Upper lobe of right lung (tissue), 1 donor: ENCODE measurements at regions not wholly inside any gene's neighbourhood (a gene's known extent, or its start where the extent isn't known, plus 50 kb on each side); places are given as distances from the start of the nearest gene placed in this dataset.
"Not testable (repeated sequence)": the region's sequence is repeated elsewhere in the genome, so short reads cannot be mapped to it uniquely, and the experiment has no call there.

Source experiments
- ATAC-seq: fragments of 200-7000 bp; cut with Tn5 transposase; one replicate; pipeline ENCODE4 v1.9.1; 2020; ENCODE audit warnings: mild to moderate bottlenecking, moderate library complexity
- DNase-seq: peaks from one replicate; pipeline ENCODE4 v3.0.0-alpha.2; 2020
- H3K27ac ChIP-seq: fragments of 200-600 bp; one replicate; pipeline ENCODE4 v1.8.0; 2022
- H3K27me3 ChIP-seq: fragments of 200-600 bp; one replicate; pipeline ENCODE4 v1.8.0; 2022; ENCODE audit warnings: mild to moderate bottlenecking
- H3K36me3 ChIP-seq: fragments of 200-600 bp; one replicate; pipeline ENCODE4 v1.8.0; 2022
- H3K4me1 ChIP-seq: fragments of 200-600 bp; one replicate; pipeline ENCODE4 v1.8.0; 2022
- H3K4me3 ChIP-seq: fragments of 200-600 bp; one replicate; pipeline ENCODE4 v1.8.0; 2022; ENCODE audit warnings: mild to moderate bottlenecking
- H3K9me3 ChIP-seq: fragments of 200-600 bp; one replicate; pipeline ENCODE4 v1.8.0; 2022
- CTCF ChIP-seq: fragments of 200-600 bp; IDR thresholded peaks from one replicate; pipeline ENCODE4 v1.8.0; 2022; ENCODE audit warnings: antibody characterized with exemption
- intact Hi-C: fragments of 100-400 bp; cut with DNase I; formaldehyde crosslinking; loops from one replicate; pipeline ENCODE4 v1.11.0; 2022
- donor health status: DM: no; HTN: yes; CAD: no; lungs with severe emphysema.

DNA sequence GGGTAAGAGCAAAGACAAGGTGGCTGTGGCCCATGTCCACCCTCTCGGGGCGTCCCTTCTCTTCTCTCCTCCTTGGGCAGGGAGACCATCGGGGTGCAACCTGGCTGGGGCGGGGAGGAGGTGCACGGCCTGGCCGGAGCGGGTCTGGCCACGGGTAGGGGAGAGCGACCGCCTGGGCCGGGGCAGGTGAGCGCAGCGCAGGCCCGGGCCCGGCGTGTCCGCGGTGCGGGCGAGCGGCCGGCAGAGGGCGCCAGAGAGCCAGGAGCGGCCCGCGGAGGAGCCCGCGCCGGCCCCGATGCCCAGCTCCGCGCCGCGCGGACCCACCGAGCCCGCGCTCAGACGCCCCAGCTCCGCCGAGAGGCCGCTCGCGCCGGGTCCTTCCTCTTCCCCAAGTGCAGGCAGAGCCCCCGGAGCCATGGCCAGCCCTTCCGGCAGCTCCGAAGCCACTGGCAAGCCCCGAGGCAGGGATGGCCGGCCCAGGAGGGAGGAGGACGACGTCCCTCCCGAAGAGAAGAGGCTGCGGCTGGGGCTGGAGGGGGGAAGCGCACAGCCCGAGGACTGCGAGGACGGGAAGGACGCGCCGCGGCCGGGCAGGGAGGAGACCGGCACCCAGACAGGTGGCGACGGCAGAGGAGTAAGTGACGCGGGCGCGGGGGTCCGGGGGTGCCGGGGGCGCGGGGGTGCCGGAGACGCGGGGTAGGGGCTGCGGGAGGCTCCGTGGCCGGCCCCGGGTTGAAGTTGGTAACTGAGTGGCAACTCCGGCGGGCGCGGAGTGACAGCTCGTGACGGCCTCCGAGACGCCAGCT is 142.1 kb upstream of the EEF2KMT start:
- peak overlapping the region; percentile 2 for H3K4me3 ChIP-seq
- DNase-seq: peak; percentile 75
- peak; percentile 33 for TF ChIP-seq CTCF
- intact Hi-C loops, H3K27ac ChIP-seq, H3K9me3 ChIP-seq, H3K4me1 ChIP-seq, H3K36me3 ChIP-seq, H3K27me3 ChIP-seq: not testable (repeated sequence)
- peak; percentile 53 for ATAC-seq

GRCh38 chr16:5235119-5235518 is 137.5 kb upstream of the EEF2KMT start:
- intact Hi-C loops: no loop called here
- Histone ChIP-seq H3K36me3 (no peaks in the 10 kb centered on the region), H3K4me3 (no peak overlapping the region), H3K4me1 (no peaks in the 10 kb centered on the region), H3K9me3 (no peaks in the 10 kb centered on the region), H3K27me3 (no peaks in the 10 kb centered on the region), H3K27ac (no peak overlapping the region)
- no peak for TF ChIP-seq CTCF
- DNase-seq (no peak), ATAC-seq (no peak)

DNA sequence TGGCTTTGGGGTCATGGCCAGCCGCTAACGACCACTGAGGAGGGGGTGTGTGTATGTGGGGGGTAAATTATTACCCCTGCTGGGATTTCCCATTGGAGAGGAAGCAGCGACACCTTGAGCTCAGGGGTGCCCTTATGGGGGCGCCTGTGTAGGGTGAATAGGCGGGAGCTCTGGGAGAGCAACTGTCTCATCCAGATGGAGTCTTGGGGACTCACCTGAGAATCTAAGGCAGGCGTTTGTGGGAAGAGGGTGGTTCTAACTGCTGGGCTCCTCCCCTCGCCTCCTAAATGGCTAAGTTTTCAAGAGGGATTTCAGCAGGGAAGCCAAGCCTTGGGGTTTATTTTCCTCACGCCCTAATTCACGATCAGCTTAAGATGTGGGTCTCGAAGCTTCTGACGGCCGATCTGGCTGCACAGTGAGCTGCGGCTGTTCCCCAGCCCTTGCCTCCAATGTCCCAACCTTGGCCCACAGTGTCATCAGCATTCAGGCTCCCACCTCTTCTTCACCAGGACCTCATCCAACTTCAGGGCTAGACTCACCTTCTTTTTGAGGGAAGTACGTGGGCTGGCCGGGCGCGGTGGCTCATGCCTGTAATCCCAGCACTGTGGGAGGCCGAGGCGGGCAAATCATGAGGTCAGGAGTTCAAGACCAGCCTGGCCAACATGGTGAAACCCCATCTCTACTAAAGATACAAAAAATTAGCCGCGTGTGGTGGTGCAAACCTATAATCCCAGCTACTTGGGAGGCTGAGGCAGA is 136.9 kb upstream of the EEF2KMT start:
- Histone ChIP-seq H3K9me3 (no peaks in the 10 kb centered on the region), H3K27me3 (no peaks in the 10 kb centered on the region), H3K27ac (no peak overlapping the region), H3K4me3 (no peak overlapping the region), H3K36me3 (no peaks in the 10 kb centered on the region), H3K4me1 (no peaks in the 10 kb centered on the region)
- no peak for DNase-seq
- TF ChIP-seq CTCF: no peak
- intact Hi-C loops: no loop called here
- ATAC-seq: no peak

DNA sequence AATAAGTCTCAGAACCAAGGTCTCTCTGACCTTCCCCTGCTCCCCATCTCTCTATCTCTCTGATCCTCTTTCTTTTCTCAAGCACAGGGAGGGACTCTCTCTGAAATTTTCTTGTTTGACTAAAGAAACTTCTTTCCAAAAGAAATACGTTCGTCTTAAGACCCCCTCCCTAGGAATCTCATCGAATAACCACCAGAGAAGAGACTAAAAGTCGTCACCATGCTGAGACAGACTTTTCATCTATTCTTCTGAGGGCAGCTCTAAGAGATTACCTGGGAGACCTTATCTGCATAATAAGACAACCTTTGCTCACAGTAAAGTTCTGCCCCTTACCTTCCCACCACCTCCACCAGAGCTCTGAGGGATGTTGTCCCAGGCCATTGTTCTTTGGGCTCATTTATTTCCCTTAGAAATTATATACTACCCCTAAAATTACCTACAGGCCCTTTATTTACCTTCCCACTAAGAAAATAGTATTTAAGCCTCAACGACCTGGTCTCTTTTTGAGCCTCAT is 133.7 kb upstream of the EEF2KMT start:
- TF ChIP-seq CTCF: no peak
- Histone ChIP-seq H3K4me1 (no peaks in the 10 kb centered on the region), H3K36me3 (no peaks in the 10 kb centered on the region), H3K27me3 (no peaks in the 10 kb centered on the region), H3K27ac (no peak overlapping the region), H3K4me3 (no peak overlapping the region), H3K9me3 (no peaks in the 10 kb centered on the region)
- intact Hi-C loops: no loop called here
- no peak for DNase-seq
- no peak for ATAC-seq

DNA sequence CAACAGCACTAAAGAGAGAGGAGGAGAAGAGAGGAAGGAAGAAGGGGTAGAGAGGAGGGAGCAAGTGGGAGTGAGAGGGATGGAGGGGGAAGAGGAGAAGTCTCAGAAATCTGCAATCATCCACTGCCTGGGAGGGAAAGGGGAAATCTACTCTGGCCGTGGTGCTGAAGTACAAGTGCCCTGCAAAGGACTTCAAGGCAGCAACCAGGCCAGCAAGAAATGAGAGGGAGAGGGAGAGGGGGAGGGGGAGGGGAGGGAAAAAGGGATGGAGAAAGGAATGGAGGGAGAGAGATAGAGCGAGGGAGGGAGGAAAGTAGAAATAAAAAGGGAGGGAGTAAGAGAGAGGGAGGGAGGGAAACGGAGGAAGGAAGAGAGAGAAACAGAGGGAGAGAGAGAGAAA is 130.8 kb upstream of the EEF2KMT start:
- Histone ChIP-seq H3K4me1 (no peaks in the 10 kb centered on the region), H3K4me3 (no peak overlapping the region), H3K36me3 (no peaks in the 10 kb centered on the region), H3K9me3 (no peaks in the 10 kb centered on the region), H3K27me3 (no peaks in the 10 kb centered on the region), H3K27ac (no peak overlapping the region)
- intact Hi-C loops: no loop called here
- TF ChIP-seq CTCF: no peak
- DNase-seq (no peak), ATAC-seq (no peak)
